H1 (cell line): ENCODE measurements at regions not wholly inside any gene's neighbourhood (a gene's known extent, or its start where the extent isn't known, plus 50 kb on each side); places are given as distances from the start of the nearest gene placed in this dataset.

Source experiments
- CTCF ChIA-PET: fragments of 300-600 bp; sonication (Branson Sonifier 250); formaldehyde crosslinking; loops from one replicate; lab custom pipeline; 2021; ENCODE audit not compliant: partially characterized antibody; lab: Charles Lee
- POLR2A ChIA-PET: fragments of 300-600 bp; sonication (Branson Sonifier 250); formaldehyde crosslinking; loops from one replicate; lab custom pipeline; 2021; ENCODE audit warnings: inconsistent platforms; ENCODE audit not compliant: partially characterized antibody; lab: Charles Lee
- DNase-seq, 2 experiments: peaks; one replicate each; pipeline versions ENCODE4 v3.0.0 to v3.0.0-alpha.2; 2010 to 2022; ENCODE audit warnings: low spot score in 2 of 2, low read depth in 1 of 2, mixed read lengths in 1 of 2
- FAIRE-seq: peaks from 2 replicates; lab custom pipeline; 2011; peaks lifted over from hg19 to GRCh38; lab: Jason Lieb, UNC
- H2AFZ ChIP-seq: 2 replicates; pipeline ENCODE4 v1.8.1; 2012; ENCODE audit warnings: low read length, inconsistent platforms
- H2AK5ac ChIP-seq: 2 replicates; pipeline ENCODE4 v1.6.1; 2013; ENCODE audit warnings: low read depth, low read length
- H2BK120ac ChIP-seq: replicated peaks from 2 replicates; pipeline ENCODE3; 2013; ENCODE audit warnings: low read depth, low read length, inconsistent platforms
- H2BK12ac ChIP-seq: 2 replicates; pipeline ENCODE4 v1.6.1; 2013; ENCODE audit warnings: low read depth, low read length
- H2BK15ac ChIP-seq: 2 replicates; pipeline ENCODE4 v1.6.1; 2013; ENCODE audit warnings: low read length
- H2BK20ac ChIP-seq: 2 replicates; pipeline ENCODE4 v1.6.1; 2013; ENCODE audit warnings: low read length
- H2BK5ac ChIP-seq: 2 replicates; pipeline ENCODE4 v1.6.1; 2013; ENCODE audit warnings: low read depth, low read length
- H3K14ac ChIP-seq: 2 replicates; pipeline ENCODE4 v1.6.1; 2013; ENCODE audit warnings: inconsistent platforms; ENCODE audit not compliant: insufficient read length
- H3K18ac ChIP-seq: 2 replicates; pipeline ENCODE4 v1.6.1; 2013; ENCODE audit warnings: low read length; ENCODE audit errors: extremely low read depth
- H3K23ac ChIP-seq: 2 replicates; pipeline ENCODE4 v1.6.1; 2013; ENCODE audit warnings: inconsistent platforms; ENCODE audit not compliant: insufficient read length
- H3K23me2 ChIP-seq: 2 replicates; pipeline ENCODE4 v1.6.1; 2013; ENCODE audit warnings: low read depth, low read length
- H3K27ac ChIP-seq: 2 replicates; pipeline ENCODE4 v1.6.1; 2011; ENCODE audit warnings: low read depth, low read length, inconsistent platforms
- H3K27me3 ChIP-seq, 4 experiments: replicated peaks in 1 of 4; 1 replicate in 1 of 4; 2 replicates in 3 of 4; pipeline versions ENCODE4 v1.6.1 to v1.8.1; 2011 to 2013; ENCODE audit warnings: low read length in 3 of 4, mild to moderate bottlenecking in 3 of 4, inconsistent platforms in 2 of 4, mixed read lengths in 2 of 4, moderate library complexity in 1 of 4; ENCODE audit not compliant: control insufficient read depth in 3 of 4, insufficient read depth in 3 of 4; ENCODE audit errors: extremely low read depth in 1 of 4
- H3K36me3 ChIP-seq, 4 experiments: 2 replicates each; pipeline versions ENCODE4 v1.6.1 to v1.8.1; 2011 to 2013; ENCODE audit warnings: mild to moderate bottlenecking in 4 of 4, low read length in 3 of 4, moderate library complexity in 2 of 4, control low read depth in 1 of 4, inconsistent platforms in 1 of 4; ENCODE audit not compliant: insufficient read depth in 4 of 4, control insufficient read depth in 2 of 4
- H3K4ac ChIP-seq: replicated peaks from 2 replicates; pipeline ENCODE3; 2013; ENCODE audit warnings: low read length, low read depth, mixed read lengths, inconsistent platforms; ENCODE audit not compliant: insufficient read length
- H3K4me1 ChIP-seq, 4 experiments: replicated peaks in 1 of 4; 1 replicate in 1 of 4; 2 replicates in 3 of 4; pipeline versions ENCODE4 v1.6.1 to v1.8.1; 2011 to 2013; ENCODE audit warnings: low read length in 3 of 4, inconsistent platforms in 2 of 4, mixed read lengths in 1 of 4; ENCODE audit not compliant: insufficient read depth in 4 of 4, control insufficient read depth in 3 of 4
- H3K4me2 ChIP-seq, 2 experiments: 2 replicates each; pipeline versions ENCODE4 v1.6.1 to v1.8.1; 2011 to 2013; ENCODE audit warnings: low read depth in 2 of 2, low read length in 2 of 2, control low read depth in 1 of 2, inconsistent platforms in 1 of 2, mild to moderate bottlenecking in 1 of 2; ENCODE audit not compliant: insufficient read depth in 1 of 2
- H3K4me3 ChIP-seq, 4 experiments: fragments of 200-600, 300-600 bp in 1 of 4; sonication (generic), shearing (Covaris generic), sonication (Bioruptor Twin) in 1 of 4; 2 replicates each; pipeline versions ENCODE4 v1.5.1 to v1.8.1; 2011 to 2016; ENCODE audit warnings: low read length in 4 of 4, low read depth in 3 of 4, control low read depth in 2 of 4, inconsistent platforms in 2 of 4, mild to moderate bottlenecking in 2 of 4, mixed read lengths in 1 of 4, moderate library complexity in 1 of 4; ENCODE audit not compliant: insufficient read depth in 2 of 4; ENCODE audit errors: extremely low read depth in 1 of 4
- H3K56ac ChIP-seq: replicated peaks from 2 replicates; pipeline ENCODE3; 2013; ENCODE audit warnings: low read depth, mild to moderate bottlenecking, mixed read lengths, low read length, inconsistent platforms; ENCODE audit not compliant: insufficient read length
- H3K79me1 ChIP-seq: 2 replicates; pipeline ENCODE4 v1.6.1; 2013; ENCODE audit warnings: low read depth, low read length, control low read depth
- H3K79me2 ChIP-seq, 2 experiments: 2 replicates each; pipeline versions ENCODE4 v1.6.1 to v1.8.1; 2012 to 2013; ENCODE audit warnings: low read length in 2 of 2, mild to moderate bottlenecking in 2 of 2, inconsistent platforms in 1 of 2; ENCODE audit not compliant: insufficient read depth in 2 of 2, control insufficient read depth in 1 of 2
- H3K9ac ChIP-seq, 4 experiments: replicated peaks in 1 of 4; 1 replicate in 1 of 4; 2 replicates in 3 of 4; pipeline versions ENCODE4 v1.6.1 to v1.8.1; 2011 to 2013; ENCODE audit warnings: low read depth in 3 of 4, low read length in 3 of 4, control low read depth in 2 of 4, mild to moderate bottlenecking in 2 of 4, moderate library complexity in 2 of 4, inconsistent platforms in 1 of 4; ENCODE audit errors: extremely low read depth in 1 of 4
- H3K9me3 ChIP-seq, 2 experiments: 2 replicates each; pipeline versions ENCODE4 v1.6.1 to v1.8.1; 2012 to 2013; ENCODE audit warnings: mild to moderate bottlenecking in 2 of 2, moderate library complexity in 2 of 2, control low read depth in 1 of 2, inconsistent platforms in 1 of 2, low read depth in 1 of 2, low read length in 1 of 2, mixed read lengths in 1 of 2; ENCODE audit not compliant: insufficient read depth in 2 of 2
- H4K20me1 ChIP-seq, 2 experiments: replicated peaks in 1 of 2; 2 replicates each; pipeline versions ENCODE3 to v1.8.1; 2011 to 2013; ENCODE audit warnings: inconsistent platforms in 2 of 2, low read length in 2 of 2, mild to moderate bottlenecking in 1 of 2; ENCODE audit not compliant: insufficient read depth in 2 of 2, control insufficient read depth in 1 of 2
- H4K5ac ChIP-seq: 2 replicates; pipeline ENCODE4 v1.6.1; 2013; ENCODE audit warnings: low read length, low read depth, mixed read lengths, inconsistent platforms; ENCODE audit not compliant: insufficient read length
- H4K8ac ChIP-seq: 2 replicates; pipeline ENCODE4 v1.8.0; 2013; ENCODE audit warnings: mild to moderate bottlenecking, moderate library complexity, low read length, inconsistent platforms; ENCODE audit not compliant: insufficient read depth; ENCODE audit errors: extremely low read depth
- H4K91ac ChIP-seq: replicated peaks from 2 replicates; pipeline ENCODE3; 2013; ENCODE audit warnings: low read length, mixed read lengths, inconsistent platforms; ENCODE audit not compliant: insufficient read length
- CTBP2 ChIP-seq: IDR thresholded peaks from 2 replicates; pipeline ENCODE4 v1.7.0; 2011; ENCODE audit warnings: borderline replicate concordance, mild to moderate bottlenecking, moderate library complexity, mixed read lengths, low read length; ENCODE audit not compliant: insufficient read depth, insufficient read length
- FOSL1 ChIP-seq: IDR thresholded peaks from 2 replicates; pipeline ENCODE4 v1.6.1; 2011; ENCODE audit warnings: mild to moderate bottlenecking, low read depth, low read length, moderate library complexity; ENCODE audit not compliant: insufficient read depth
- GABPA ChIP-seq: IDR thresholded peaks from 2 replicates; pipeline ENCODE4 v1.6.1; 2011; ENCODE audit warnings: mild to moderate bottlenecking, low read length, moderate library complexity, borderline replicate concordance; ENCODE audit not compliant: insufficient read depth
- HDAC2 ChIP-seq, 2 experiments: fragments of 300-600 bp in 1 of 2; sonication (generic) in 1 of 2; IDR thresholded peaks; 2 replicates each; pipeline ENCODE4 v1.6.1; 2011 to 2012; ENCODE audit warnings: low read depth in 2 of 2, low read length in 2 of 2, mild to moderate bottlenecking in 2 of 2, moderate library complexity in 2 of 2, borderline replicate concordance in 1 of 2, inconsistent platforms in 1 of 2
- JUN ChIP-seq: IDR thresholded peaks from 2 replicates; pipeline ENCODE4 v1.6.1; 2011; ENCODE audit warnings: low read depth, mild to moderate bottlenecking, improper control_type of control experiment, low read length
- MAFK ChIP-seq: IDR thresholded peaks from 2 replicates; pipeline ENCODE4 v1.6.1; 2012; ENCODE audit warnings: low read depth, mild to moderate bottlenecking, improper control_type of control experiment, low read length
- PHF8 ChIP-seq: fragments of 200-600 bp; sonication (generic); conservative IDR thresholded peaks from 2 replicates; pipeline ENCODE4 v1.7.1; 2012; ENCODE audit warnings: low read depth, mild to moderate bottlenecking, inconsistent platforms, low read length, moderate library complexity
- RAD21 ChIP-seq, 2 experiments: IDR thresholded peaks in 1 of 2; conservative IDR thresholded peaks in 1 of 2; 2 replicates each; pipeline ENCODE4 v1.6.1; 2011; ENCODE audit warnings: low read depth in 2 of 2, low read length in 2 of 2, improper control_type of control experiment in 1 of 2, inconsistent platforms in 1 of 2, mild to moderate bottlenecking in 1 of 2, moderate library complexity in 1 of 2
- RXRA ChIP-seq: IDR thresholded peaks from 2 replicates; pipeline ENCODE4 v1.6.1; 2011; ENCODE audit warnings: low read depth, mild to moderate bottlenecking, low read length, moderate library complexity; ENCODE audit not compliant: insufficient read depth
- SP1 ChIP-seq: IDR thresholded peaks from 2 replicates; pipeline ENCODE4 v1.6.1; 2011; ENCODE audit warnings: low read depth, low read length
- SP4 ChIP-seq: IDR thresholded peaks from 2 replicates; pipeline ENCODE4 v1.6.1; 2012; ENCODE audit warnings: low read length, inconsistent platforms
- TAF7 ChIP-seq: optimal IDR thresholded peaks from 2 replicates; pipeline ENCODE3; 2011; ENCODE audit warnings: low read depth, mild to moderate bottlenecking, inconsistent platforms, low read length, moderate library complexity, borderline replicate concordance
- TBP ChIP-seq: IDR thresholded peaks from 2 replicates; pipeline ENCODE4 v1.6.1; 2011; ENCODE audit warnings: low read depth, low read length, improper control_type of control experiment
- TEAD4 ChIP-seq: IDR thresholded peaks from 2 replicates; pipeline ENCODE4 v1.6.1; 2012; ENCODE audit warnings: low read depth, low read length, inconsistent platforms, mixed read lengths
- ZNF274 ChIP-seq: IDR thresholded peaks from 2 replicates; pipeline ENCODE4 v1.7.0; 2012; ENCODE audit warnings: low read length, borderline replicate concordance; ENCODE audit errors: extremely low read depth
- WGBS, 2 experiments: shearing (Covaris generic) in 1 of 2; methylation state at CpG; one replicate each; pipeline versions ENCODE4 v1.1.6 to v1.1.7; 2013 to 2015; ENCODE audit warnings: low lambda C conversion rate in 2 of 2, mixed read lengths in 2 of 2, inconsistent platforms in 1 of 2, low coverage in 1 of 2, missing lambda C conversion rate in 1 of 2; ENCODE audit not compliant: insufficient replicate concordance in 2 of 2, insufficient coverage in 1 of 2, insufficient read length in 1 of 2; ENCODE audit errors: extremely low coverage in 1 of 2, missing lambda C conversion rate in 1 of 2; 5-methylcytosine and 5-hydroxymethylcytosine counted together

DNA sequence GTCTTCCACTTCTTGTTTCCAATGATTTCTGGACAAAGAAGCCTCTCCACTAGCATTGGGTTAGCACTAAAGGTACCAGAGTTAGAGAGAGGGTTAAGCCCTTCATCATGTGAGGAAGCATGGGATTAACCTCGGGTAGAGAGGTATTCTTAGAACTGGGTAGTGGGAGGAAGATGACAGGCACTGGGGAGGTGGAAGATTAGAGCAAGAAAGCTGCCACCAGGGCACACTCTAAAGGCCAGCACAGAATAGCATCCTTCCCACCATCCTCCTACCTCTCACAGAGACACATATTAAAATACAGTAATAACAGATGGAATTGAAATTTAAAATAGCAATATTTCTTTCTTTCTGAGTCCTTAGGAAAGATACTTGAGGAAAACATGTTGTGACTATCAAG, 84.5 kb upstream of the PCDH20 start:
- Histone ChIP-seq H4K20me1 (no peaks in the 10 kb centered on the region), H3K23me2 (no peaks in the 10 kb centered on the region), H2BK120ac (no peak overlapping the region), H2AK5ac (no peak overlapping the region), H3K9me3 (no peaks in the 10 kb centered on the region), H3K9ac (no peak overlapping the region), H3K27ac (no peak overlapping the region), H3K36me3 (no peaks in the 10 kb centered on the region), H2BK5ac (no peak overlapping the region), H2BK15ac (no peak overlapping the region), H3K56ac (no peak overlapping the region), H3K79me1 (no peaks in the 10 kb centered on the region), H4K5ac (no peak overlapping the region), H3K4me1 (no peaks in the 10 kb centered on the region), H2AFZ (no peak overlapping the region), H2BK12ac (no peak overlapping the region), H3K27me3 (no peaks in the 10 kb centered on the region), H3K14ac (no peak overlapping the region), H3K4ac (no peak overlapping the region), H3K4me2 (no peak overlapping the region), H4K91ac (no peak overlapping the region), H3K4me3 (no peak overlapping the region), H3K79me2 (no peaks in the 10 kb centered on the region), H4K8ac (no peak overlapping the region), H3K23ac (no peak overlapping the region), H2BK20ac (no peak overlapping the region), H3K18ac (no peak overlapping the region)
- ChIA-PET POLR2A (no interaction called here), CTCF (no interaction called here)
- FAIRE-seq (no peak), DNase-seq (no peak)
- WGBS, 2 experiments, result 87% methylated on average over 1 of the region's 1 CpG; no CpG with 5 or more reads in 1 of the 2 experiments
- TF ChIP-seq TBP (no peak), TEAD4 (no peak), CTBP2 (no peak), SP4 (no peak), GABPA (no peak), RAD21 (IDR thresholded peaks at IDR 0.05 in 1 of 2, conservative IDR thresholded peaks at IDR 0.05 in 1 of 2; ENCODE audit: low read depth in 2 of 2, low read length in 2 of 2) (no peak), HDAC2 (IDR thresholded peaks at IDR 0.05; ENCODE audit: borderline replicate concordance in 1 of 2, low read depth in 2 of 2, low read length in 2 of 2) (no peak), FOSL1 (no peak), MAFK (no peak), ZNF274 (no peak), PHF8 (no peak), JUN (no peak), TAF7 (no peak), SP1 (no peak), RXRA (no peak)
